GM15510 (cell line): ENCODE measurements at regions not wholly inside any gene's neighbourhood (a gene's known extent, or its start where the extent isn't known, plus 50 kb on each side); places are given as distances from the start of the nearest gene placed in this dataset.

Source experiments
- POLR2A ChIP-seq: IDR thresholded peaks from 3 replicates; pipeline ENCODE4 v1.6.1; 2011; ENCODE audit warnings: borderline replicate concordance; ENCODE audit not compliant: insufficient read length; ENCODE audit errors: extremely low read depth

DNA sequence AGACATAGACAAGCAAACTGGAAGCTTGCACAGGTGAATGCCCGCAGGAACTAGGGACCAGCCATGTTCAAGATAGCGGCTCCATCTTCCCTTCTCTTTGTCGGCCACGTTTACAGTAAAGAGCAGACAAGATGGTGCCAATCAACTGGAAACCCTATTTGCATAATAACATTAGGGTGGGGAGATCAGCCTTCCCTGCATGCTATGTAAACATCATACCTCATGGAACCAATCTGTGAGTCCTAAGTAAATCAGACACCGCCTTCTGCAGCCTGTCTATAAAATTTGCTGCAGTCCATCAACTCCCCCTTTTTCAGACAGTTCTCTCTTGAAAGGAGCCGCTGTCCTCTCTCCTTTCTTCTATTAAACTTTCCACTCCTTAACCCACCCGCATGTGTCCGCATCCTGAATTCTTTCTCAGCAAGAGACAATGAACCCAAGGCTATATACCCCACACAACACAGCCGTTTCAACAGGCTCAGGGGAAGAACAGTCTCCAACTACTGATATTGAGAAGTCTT lies 384.4 kb downstream of the EIPR1 start:
- no peak for TF ChIP-seq POLR2A

- TF ChIP-seq POLR2A, result no peak
Observed at GRCh38 chr2:2992634-2993033, 385.0 kb downstream of the EIPR1 start.

DNA sequence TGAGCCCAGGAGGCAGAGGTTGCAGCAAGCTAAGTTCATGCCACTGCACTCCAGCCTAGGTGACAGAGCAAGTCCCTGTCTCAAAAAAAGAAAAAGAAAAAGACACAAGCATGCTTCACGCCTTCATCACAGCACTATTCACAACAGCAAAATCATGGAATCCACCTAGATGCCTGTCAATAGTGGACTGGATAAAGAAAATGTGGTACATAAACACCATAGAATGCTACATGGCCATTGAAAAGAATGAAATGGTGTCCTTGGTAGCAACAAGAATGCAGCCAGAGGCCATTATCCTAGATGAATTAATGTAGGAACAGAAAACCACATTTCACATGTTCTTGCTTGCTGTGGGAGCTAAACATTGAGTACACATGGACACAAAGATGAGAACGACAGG lies 392.6 kb downstream of the EIPR1 start:
- TF ChIP-seq POLR2A, result no peak

DNA sequence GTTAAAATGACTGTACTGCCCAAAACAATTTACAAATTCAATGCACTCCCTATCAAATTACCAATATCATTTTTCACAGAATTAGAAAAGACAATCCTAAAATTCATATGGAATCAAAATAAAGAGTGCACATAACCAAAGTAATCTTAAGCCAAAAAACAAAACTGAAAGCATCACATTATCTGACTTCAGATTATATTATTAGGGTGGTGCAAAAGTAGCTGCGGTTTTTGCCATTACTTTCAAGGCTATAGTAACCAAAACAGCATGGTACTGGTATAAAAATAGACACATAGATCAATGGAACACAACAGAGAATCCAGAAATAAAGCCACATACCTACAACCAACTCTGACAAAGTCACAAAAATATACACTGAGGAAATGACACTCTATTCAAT lies 396.6 kb downstream of the EIPR1 start:
- no peak for TF ChIP-seq POLR2A

GRCh38 chr2:2974982-2975381 lies 402.6 kb downstream of the EIPR1 start:
- TF ChIP-seq POLR2A, result no peak

GRCh38 chr2:2960441-2961133 lies 417.0 kb downstream of the EIPR1 start:
- no peak for TF ChIP-seq POLR2A

- no peak for TF ChIP-seq POLR2A
Observed at GRCh38 chr2:2950403-2950952, 427.1 kb downstream of the EIPR1 start.

DNA sequence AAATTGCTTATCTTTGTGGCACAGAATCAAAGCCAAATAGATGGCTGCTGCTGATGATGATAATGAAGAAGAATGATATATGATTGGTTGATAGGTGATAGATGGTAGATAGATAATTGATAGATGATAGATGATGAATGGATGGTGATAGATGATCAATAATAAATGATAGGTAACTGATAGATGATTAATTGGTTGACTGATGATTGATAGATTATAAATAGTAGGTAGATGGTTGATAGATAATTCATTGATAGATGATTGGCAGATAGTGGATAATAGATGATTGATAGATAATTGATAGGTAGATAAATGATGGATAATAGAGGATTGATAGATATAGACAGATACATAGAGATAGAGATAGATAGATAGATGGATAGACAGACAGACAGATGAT lies 430.2 kb downstream of the EIPR1 start:
- TF ChIP-seq POLR2A, result no peak

GRCh38 chr2:2942906-2943305 lies 434.7 kb downstream of the EIPR1 start:
- TF ChIP-seq POLR2A, result no peak

DNA sequence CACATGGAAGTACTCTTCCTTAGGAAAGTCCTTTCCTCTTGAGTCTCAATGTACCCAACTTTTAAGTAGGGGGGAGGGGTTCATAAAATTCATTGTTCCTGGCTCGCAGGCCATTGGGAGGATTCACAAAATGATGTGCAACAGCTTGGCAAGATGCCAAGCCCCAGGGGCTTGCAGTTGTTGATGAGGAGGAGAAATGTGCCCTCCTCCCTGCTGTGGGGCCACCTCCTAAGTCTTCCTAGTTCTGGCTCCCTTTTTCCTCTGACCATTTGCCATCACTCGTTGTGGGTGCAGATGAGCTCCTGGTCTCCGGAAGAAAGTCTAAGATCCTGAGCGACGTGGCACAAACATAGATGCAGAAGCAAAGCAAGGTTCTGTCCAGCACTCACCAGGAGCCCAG lies 435.4 kb downstream of the EIPR1 start:
- no peak for TF ChIP-seq POLR2A

GRCh38 chr2:2941205-2941604 lies 436.4 kb downstream of the EIPR1 start:
- no peak for TF ChIP-seq POLR2A

DNA sequence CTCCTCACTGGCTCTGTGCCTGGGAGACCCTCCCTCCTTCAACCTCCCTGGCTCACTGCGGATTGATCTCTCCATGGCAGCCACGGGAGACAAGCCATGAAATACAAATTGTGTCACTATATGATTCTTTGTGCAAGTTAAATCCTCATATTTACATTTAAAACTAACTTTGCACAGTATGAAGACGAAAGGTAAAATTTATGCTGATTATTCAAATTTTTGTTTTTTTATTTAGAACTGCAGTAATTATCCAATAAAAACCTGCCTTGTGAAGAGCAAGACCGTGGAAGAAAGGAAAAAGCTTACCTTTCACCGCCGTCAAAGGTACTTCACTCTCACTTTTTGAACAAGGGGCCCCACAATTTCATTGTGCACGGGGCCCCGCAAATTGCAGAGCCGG lies 436.9 kb downstream of the EIPR1 start:
- no peak for TF ChIP-seq POLR2A

DNA sequence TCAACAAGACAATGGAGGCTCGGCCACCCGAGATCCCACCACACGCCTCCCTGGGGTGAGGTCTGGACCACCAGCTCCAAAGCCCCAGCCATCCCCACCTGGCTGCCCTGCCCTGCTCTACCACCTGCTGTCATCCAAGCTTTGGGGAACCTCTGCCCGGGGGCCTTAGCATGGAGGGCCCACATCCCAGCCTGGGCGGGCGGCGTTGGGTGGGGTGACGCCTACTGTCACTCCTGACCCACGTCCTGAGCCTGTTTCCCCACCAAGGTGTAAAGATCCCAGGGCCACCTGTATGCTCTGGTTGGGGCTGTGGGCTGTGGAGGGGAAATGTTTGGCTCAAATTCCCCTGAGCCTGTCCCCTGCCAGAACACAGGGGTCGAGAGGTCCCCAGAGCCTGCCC lies 437.6 kb downstream of the EIPR1 start:
- TF ChIP-seq POLR2A, result no peak

GRCh38 chr2:2939078-2939795 lies 438.4 kb downstream of the EIPR1 start:
- no peak for TF ChIP-seq POLR2A

GRCh38 chr2:2938481-2938880 lies 439.1 kb downstream of the EIPR1 start:
- TF ChIP-seq POLR2A, result no peak

DNA sequence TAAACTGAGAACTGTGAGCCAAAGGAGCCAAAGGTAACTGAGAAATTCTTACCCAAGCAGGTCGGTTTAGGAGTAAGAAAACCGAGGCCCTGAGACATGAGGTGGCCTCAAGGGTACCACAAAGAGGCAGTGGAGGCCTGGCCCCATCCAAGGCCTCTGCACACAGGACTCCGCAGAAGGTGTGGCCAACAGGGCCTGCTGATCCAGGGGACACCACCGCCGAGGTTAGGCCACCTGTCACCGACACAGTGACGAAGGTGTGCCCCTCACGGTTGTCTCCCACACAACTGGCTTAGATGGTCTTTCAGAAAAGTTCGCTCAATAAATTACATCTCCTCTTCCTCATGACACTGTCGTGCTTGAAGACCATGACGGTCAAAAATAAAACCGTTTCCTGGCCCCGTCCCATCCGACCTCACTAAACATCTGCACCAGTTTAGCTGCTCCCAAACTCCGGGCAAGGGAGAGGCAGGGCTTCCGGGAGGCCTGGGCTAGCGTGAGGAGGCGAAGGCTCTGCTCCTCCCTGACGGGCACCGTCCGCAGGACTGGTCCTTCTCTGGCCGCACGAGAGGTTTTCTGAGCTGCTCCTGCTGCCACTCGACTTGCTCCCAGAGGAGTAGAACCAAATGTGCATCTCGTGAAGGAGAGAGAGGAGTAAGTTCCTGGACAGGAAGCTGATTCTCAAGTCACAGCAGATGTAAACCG lies 442.0 kb downstream of the EIPR1 start:
- TF ChIP-seq POLR2A, result no peak

- no peak for TF ChIP-seq POLR2A
Observed at GRCh38 chr2:2933426-2933825, 444.2 kb downstream of the EIPR1 start.
